ENCODE measurements at regions not wholly inside any gene's neighbourhood (a gene's known extent, or its start where the extent isn't known, plus 50 kb on each side); places are given as distances from the start of the nearest gene placed in this dataset.

DNA sequence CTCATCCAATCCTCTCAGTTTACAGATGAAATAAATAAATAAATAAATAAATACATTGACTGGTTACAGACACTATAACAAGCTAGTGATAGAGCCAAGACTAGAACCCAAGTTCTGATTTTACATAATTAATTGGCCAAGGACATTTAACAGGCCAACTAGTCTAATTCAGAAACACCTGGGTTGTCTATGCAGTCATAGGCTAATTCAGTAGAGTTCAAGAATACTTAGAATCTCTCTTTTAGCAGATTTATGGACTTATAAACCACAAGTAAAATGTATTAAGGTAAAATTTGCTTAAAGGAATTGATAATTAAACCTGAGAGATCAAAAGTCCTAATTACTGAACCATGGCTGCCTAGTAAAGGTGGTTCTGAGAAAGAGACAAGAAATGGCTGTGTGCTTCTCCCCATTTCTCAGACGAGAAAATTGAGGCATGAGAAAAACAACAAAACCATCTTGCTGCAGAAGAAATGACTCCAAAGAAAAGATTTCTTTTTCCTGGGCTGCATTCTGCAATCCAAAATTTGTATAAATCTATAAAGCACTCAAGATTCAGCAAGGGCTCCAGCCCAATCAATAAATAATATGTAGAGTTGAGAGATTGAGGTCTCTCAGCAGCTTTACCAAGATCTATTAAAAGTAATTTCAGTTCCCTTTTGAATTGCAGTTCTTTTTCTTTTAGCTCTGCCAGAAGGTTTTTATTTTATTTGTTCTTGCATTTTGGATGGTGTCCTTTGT is 98.3 kb downstream of the DUSP10 start:
- no peak for DNase-seq

DNA sequence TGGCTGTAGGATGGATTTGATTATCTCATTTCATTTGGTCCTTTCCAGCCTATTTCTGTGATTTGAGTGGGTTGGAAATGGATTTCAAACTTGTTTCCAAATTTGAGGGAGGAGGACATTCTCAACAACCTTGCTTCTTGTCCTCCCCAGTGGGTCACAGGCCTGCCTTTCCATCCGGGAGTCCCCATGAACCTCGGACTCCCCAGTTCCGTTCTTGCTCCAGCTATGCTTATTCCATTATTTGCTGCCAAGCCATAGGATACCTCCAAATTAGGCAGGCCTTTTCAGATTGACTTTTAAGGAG is 97.8 kb downstream of the DUSP10 start:
- no peak for DNase-seq

DNA sequence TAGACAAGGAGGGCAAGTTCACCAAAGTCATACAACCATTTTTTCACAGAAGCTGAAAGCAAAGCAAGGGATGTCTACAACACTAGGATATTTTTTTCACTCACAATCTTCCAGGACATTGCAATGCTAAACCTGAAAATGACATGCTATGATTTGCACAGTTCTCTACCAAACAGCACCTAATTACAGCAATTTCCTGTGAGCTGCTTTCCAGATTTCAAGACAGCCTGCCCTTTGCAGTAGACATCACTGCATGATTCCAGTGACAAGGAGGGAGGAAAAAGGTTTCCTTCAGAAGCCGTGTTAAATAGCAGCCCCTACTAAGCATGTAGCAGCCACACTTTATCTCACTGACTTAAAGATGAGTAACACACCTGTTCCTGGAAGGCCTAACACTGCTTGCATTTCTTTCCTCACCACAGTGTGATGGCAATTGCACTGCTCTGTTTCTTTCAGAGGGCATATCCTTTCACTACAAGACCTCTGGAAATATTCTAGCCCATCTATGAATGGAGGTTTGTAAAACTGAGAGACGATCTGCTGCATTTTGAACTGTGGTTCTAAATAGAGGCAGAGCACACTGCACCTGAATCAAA is 97.1 kb downstream of the DUSP10 start:
- DNase-seq, result no peak

DNA sequence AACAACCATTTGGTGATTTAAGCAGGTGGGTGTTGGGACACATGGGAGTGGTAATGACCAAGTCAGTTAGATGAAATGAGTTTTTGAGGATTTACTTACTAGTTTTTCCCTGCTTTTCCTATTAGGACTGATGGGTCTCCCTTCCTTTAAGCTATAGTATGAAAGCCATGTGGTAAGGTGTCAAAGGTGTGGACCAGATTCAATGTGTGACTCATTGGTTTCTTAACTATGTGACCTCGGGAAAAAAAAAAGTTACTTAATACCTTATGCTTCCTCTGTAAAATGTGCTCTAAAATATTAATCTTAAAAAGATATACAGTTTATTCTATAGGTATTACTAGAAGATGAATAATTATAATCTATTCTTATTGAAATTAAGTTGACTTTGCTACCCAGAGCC is 93.7 kb downstream of the DUSP10 start:
- DNase-seq, result no peak
